GM03348 (cell line): ENCODE measurements at regions not wholly inside any gene's neighbourhood (a gene's known extent, or its start where the extent isn't known, plus 50 kb on each side); places are given as distances from the start of the nearest gene placed in this dataset.

Experiments
- DNase-seq: peaks from one replicate; pipeline ENCODE4 v3.0.0; 2012; ENCODE audit warnings: low spot score

DNA sequence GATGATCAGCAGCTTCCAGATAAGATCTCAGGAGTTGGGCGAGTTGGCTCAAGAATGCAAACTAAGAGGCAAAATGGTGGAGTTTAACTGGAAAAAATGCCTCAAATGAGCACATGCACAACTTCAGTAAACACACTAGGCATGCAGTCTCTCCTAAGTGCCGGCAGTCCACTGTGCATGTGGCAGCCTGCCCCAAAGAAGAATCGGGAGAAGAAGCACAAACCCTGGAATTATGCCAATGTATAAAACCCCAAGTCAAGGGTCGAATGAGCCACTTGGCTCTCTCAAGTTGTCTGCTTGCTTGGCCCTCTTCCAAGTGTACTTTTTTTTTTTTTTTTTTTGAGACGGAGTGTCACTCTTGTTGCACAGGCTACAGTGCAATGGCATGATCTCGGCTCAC is 53.3 kb upstream of the SLITRK1 start:
- DNase-seq = no peak
